Neural cell (in vitro differentiated cells): ENCODE measurements at regions not wholly inside any gene's neighbourhood (a gene's known extent, or its start where the extent isn't known, plus 50 kb on each side); places are given as distances from the start of the nearest gene placed in this dataset.

ENCODE experiments used
- H2AFZ ChIP-seq: fragments of 200-600, 300-800 bp; sonication (generic), shearing (Covaris generic); 2 replicates; pipeline ENCODE4 v1.6.0; 2014; ENCODE audit warnings: low read depth, mild to moderate bottlenecking, antibody characterized with exemption, low read length, moderate library complexity
- H3F3A ChIP-seq: fragments of 200-600 bp; shearing (Covaris generic); 2 replicates; pipeline ENCODE4 v1.6.1; 2016; ENCODE audit warnings: mild to moderate bottlenecking, moderate library complexity, mixed read lengths, antibody characterized with exemption, low read length; ENCODE audit not compliant: insufficient read depth, poor library complexity, severe bottlenecking
- H3K27ac ChIP-seq: fragments of 200-600, 300-800 bp; sonication (generic), shearing (Covaris generic); 2 replicates; pipeline ENCODE4 v1.5.1; 2014; ENCODE audit warnings: mild to moderate bottlenecking, low read length, moderate library complexity
- H3K27me3 ChIP-seq: fragments of 300-800, 200-600 bp; sonication (generic), shearing (Covaris generic); 2 replicates; pipeline ENCODE4 v1.6.0; 2014; ENCODE audit warnings: mild to moderate bottlenecking, low read depth, low read length, moderate library complexity; ENCODE audit not compliant: insufficient read depth
- H3K36me3 ChIP-seq: fragments of 300-800, 200-600 bp; sonication (generic), shearing (Covaris generic); 2 replicates; pipeline ENCODE4 v1.5.1; 2014; ENCODE audit warnings: mild to moderate bottlenecking, antibody characterized with exemption, low read length, moderate library complexity; ENCODE audit not compliant: insufficient read depth
- H3K4me2 ChIP-seq: fragments of 300-800, 200-600 bp; sonication (generic), shearing (Covaris generic); 2 replicates; pipeline ENCODE4 v1.6.0; 2014; ENCODE audit warnings: mild to moderate bottlenecking, low read length
- H3K4me3 ChIP-seq: fragments of 300-800, 200-600 bp; sonication (generic), shearing (Covaris generic); 2 replicates; pipeline ENCODE4 v1.5.1; 2014; ENCODE audit warnings: mild to moderate bottlenecking, low read length, moderate library complexity
- H3K79me2 ChIP-seq: fragments of 200-600 bp; shearing (Covaris generic); replicated peaks from 2 replicates; pipeline ENCODE4 v1.6.0; 2014; ENCODE audit warnings: mild to moderate bottlenecking, low read length, moderate library complexity; ENCODE audit not compliant: insufficient read depth
- H3K9ac ChIP-seq: fragments of 300-800, 200-600 bp; sonication (generic), shearing (Covaris generic); 2 replicates; pipeline ENCODE4 v1.6.1; 2016; ENCODE audit warnings: mild to moderate bottlenecking, low read length, mixed read lengths
- H3K9me2 ChIP-seq: fragments of 200-600 bp; shearing (Covaris generic); 2 replicates; pipeline ENCODE4 v1.6.1; 2016; ENCODE audit warnings: mild to moderate bottlenecking, low read length, mixed read lengths; ENCODE audit not compliant: insufficient read depth
- H3K9me3 ChIP-seq: fragments of 200-600, 300-800 bp; sonication (generic), shearing (Covaris generic); 2 replicates; pipeline ENCODE4 v1.6.1; 2016; ENCODE audit warnings: mild to moderate bottlenecking, mixed run types, low read length, moderate library complexity, mixed read lengths
- H4K20me1 ChIP-seq: fragments of 200-600 bp; shearing (Covaris generic); 2 replicates; pipeline ENCODE4 v1.6.1; 2016; ENCODE audit warnings: mild to moderate bottlenecking, mixed run types; ENCODE audit not compliant: insufficient read depth
- EP300 ChIP-seq: fragments of 450-650 bp; conservative IDR thresholded peaks from 2 replicates; pipeline ENCODE4 v1.6.1; 2014; ENCODE audit warnings: antibody characterized with exemption, mild to moderate bottlenecking, moderate library complexity; ENCODE audit not compliant: poor library complexity, severe bottlenecking
- EZH2 ChIP-seq: fragments of 200-600, 300-800 bp; shearing (Covaris generic), sonication (generic); IDR thresholded peaks from 2 replicates; pipeline ENCODE4 v1.6.1; 2014; ENCODE audit warnings: antibody characterized with exemption, low read length, borderline replicate concordance, mild to moderate bottlenecking; ENCODE audit not compliant: insufficient read depth, poor library complexity, severe bottlenecking
- MXI1 ChIP-seq: fragments of 450-650 bp; conservative IDR thresholded peaks from 2 replicates; pipeline ENCODE4 v1.6.1; 2014; ENCODE audit warnings: antibody characterized with exemption, mild to moderate bottlenecking; ENCODE audit not compliant: poor library complexity, severe bottlenecking
- POLR2AphosphoS5 ChIP-seq: IDR thresholded peaks from 2 replicates; pipeline ENCODE4 v1.6.1; 2012
- RAD21 ChIP-seq: fragments of 450-650 bp; conservative IDR thresholded peaks from 2 replicates; pipeline ENCODE4 v1.6.1; 2014; ENCODE audit warnings: antibody characterized with exemption, mild to moderate bottlenecking, moderate library complexity
- SMC3 ChIP-seq: fragments of 450-650 bp; conservative IDR thresholded peaks from 2 replicates; pipeline ENCODE4 v1.6.1; 2014; ENCODE audit warnings: antibody characterized with exemption, mild to moderate bottlenecking, moderate library complexity; ENCODE audit not compliant: poor library complexity
- TAF1 ChIP-seq: IDR thresholded peaks from 2 replicates; pipeline ENCODE4 v1.6.1; 2012; ENCODE audit warnings: low read depth
- TF ChIP-seq, protein P1 (sequence below): IDR thresholded peaks from 2 replicates; pipeline ENCODE4 v1.6.1; 2012; ENCODE audit warnings: borderline replicate concordance
- TF ChIP-seq, protein P2 (sequence below): fragments of 450-650 bp; IDR thresholded peaks from 2 replicates; pipeline ENCODE4 v1.5.1; 2014; ENCODE audit warnings: antibody characterized with exemption, mild to moderate bottlenecking, moderate library complexity; ENCODE audit not compliant: poor library complexity, severe bottlenecking

DNA sequence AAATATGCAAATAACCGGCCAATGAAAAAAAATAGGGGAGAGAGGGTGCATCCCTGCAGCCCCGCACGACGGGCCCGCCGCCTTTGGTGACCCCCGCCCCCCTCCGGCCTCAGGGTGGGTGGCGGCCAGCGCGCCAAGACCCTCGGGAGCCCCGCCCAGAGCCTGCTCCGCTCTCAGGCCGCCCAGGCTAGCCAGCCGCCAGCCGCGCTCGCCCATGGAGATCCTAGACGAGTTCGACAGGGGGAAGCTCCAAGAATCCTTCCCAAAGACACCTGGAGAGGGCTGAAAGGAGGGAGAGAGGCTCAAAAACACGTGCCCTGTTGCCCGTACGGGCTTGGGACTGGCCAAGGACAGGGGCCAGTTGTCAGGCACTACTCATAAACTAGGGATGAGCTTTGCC lies 434.0 kb downstream of the NR2F2 start:
- Histone ChIP-seq H2AFZ (no peak overlapping the region), H3K9me2 (no peaks in the 10 kb centered on the region), H3F3A (no peaks in the 10 kb centered on the region), H4K20me1 (no peaks in the 10 kb centered on the region), H3K79me2 (no peaks in the 10 kb centered on the region), H3K9me3 (no peaks in the 10 kb centered on the region), H3K4me3 (no peak overlapping the region), H3K27ac (no peak overlapping the region), H3K9ac (no peak overlapping the region), H3K36me3 (no peaks in the 10 kb centered on the region), H3K4me2 (no peak overlapping the region), H3K27me3 (peaks cover 35% of the 10 kb centered on the region)
- TF ChIP-seq EP300: no peak
- no peak for TF ChIP-seq MXI1
- no peak for TF ChIP-seq POLR2AphosphoS5
- no peak for TF ChIP-seq EZH2
- no peak for TF ChIP-seq SMC3
- TF ChIP-seq TAF1: no peak
- TF ChIP-seq, protein P1, sequence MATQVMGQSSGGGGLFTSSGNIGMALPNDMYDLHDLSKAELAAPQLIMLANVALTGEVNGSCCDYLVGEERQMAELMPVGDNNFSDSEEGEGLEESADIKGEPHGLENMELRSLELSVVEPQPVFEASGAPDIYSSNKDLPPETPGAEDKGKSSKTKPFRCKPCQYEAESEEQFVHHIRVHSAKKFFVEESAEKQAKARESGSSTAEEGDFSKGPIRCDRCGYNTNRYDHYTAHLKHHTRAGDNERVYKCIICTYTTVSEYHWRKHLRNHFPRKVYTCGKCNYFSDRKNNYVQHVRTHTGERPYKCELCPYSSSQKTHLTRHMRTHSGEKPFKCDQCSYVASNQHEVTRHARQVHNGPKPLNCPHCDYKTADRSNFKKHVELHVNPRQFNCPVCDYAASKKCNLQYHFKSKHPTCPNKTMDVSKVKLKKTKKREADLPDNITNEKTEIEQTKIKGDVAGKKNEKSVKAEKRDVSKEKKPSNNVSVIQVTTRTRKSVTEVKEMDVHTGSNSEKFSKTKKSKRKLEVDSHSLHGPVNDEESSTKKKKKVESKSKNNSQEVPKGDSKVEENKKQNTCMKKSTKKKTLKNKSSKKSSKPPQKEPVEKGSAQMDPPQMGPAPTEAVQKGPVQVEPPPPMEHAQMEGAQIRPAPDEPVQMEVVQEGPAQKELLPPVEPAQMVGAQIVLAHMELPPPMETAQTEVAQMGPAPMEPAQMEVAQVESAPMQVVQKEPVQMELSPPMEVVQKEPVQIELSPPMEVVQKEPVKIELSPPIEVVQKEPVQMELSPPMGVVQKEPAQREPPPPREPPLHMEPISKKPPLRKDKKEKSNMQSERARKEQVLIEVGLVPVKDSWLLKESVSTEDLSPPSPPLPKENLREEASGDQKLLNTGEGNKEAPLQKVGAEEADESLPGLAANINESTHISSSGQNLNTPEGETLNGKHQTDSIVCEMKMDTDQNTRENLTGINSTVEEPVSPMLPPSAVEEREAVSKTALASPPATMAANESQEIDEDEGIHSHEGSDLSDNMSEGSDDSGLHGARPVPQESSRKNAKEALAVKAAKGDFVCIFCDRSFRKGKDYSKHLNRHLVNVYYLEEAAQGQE: no peak
- TF ChIP-seq RAD21: no peak
- TF ChIP-seq, protein P2, sequence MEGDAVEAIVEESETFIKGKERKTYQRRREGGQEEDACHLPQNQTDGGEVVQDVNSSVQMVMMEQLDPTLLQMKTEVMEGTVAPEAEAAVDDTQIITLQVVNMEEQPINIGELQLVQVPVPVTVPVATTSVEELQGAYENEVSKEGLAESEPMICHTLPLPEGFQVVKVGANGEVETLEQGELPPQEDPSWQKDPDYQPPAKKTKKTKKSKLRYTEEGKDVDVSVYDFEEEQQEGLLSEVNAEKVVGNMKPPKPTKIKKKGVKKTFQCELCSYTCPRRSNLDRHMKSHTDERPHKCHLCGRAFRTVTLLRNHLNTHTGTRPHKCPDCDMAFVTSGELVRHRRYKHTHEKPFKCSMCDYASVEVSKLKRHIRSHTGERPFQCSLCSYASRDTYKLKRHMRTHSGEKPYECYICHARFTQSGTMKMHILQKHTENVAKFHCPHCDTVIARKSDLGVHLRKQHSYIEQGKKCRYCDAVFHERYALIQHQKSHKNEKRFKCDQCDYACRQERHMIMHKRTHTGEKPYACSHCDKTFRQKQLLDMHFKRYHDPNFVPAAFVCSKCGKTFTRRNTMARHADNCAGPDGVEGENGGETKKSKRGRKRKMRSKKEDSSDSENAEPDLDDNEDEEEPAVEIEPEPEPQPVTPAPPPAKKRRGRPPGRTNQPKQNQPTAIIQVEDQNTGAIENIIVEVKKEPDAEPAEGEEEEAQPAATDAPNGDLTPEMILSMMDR: no peak

DNA sequence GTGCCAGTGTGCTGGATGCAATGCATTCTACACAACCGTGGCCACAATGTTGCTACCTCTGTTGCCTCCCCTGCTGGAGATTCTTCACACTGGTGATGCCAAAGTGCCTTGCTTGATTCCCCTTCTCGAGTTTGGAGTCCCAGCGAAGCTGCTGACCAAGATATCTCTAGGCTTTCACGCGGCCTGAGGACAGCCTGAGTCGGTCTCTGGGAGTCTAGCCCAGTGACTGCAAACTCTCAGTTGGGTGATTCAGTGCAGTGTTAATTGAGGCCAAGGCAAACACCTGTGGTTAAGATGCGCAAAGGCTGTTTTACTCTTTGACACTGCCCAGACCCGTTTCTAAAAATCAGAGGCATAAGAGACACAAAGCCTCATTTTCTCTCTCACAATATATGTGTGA lies 434.4 kb downstream of the NR2F2 start:
- no peak overlapping the region for H2AFZ ChIP-seq
- H3K9me3 ChIP-seq: no peaks in the 10 kb centered on the region
- H3K9ac ChIP-seq: no peak overlapping the region
- H3K79me2 ChIP-seq: no peaks in the 10 kb centered on the region
- H3K36me3 ChIP-seq: no peaks in the 10 kb centered on the region
- H3K4me3 ChIP-seq: no peak overlapping the region
- TF ChIP-seq EZH2: no peak
- TF ChIP-seq, protein P1: no peak
- no peak overlapping the region for H3K27ac ChIP-seq
- H3K9me2 ChIP-seq: no peaks in the 10 kb centered on the region
- no peaks in the 10 kb centered on the region for H4K20me1 ChIP-seq
- no peaks in the 10 kb centered on the region for H3F3A ChIP-seq
- peaks cover 35% of the 10 kb centered on the region for H3K27me3 ChIP-seq
- no peak overlapping the region for H3K4me2 ChIP-seq
